ENCODE measurements at regions not wholly inside any gene's neighbourhood (a gene's known extent, or its start where the extent isn't known, plus 50 kb on each side); places are given as distances from the start of the nearest gene placed in this dataset.
"Not testable (repeated sequence)": the region's sequence is repeated elsewhere in the genome, so short reads cannot be mapped to it uniquely, and the experiment has no call there.

- no peak for DNase-seq
- in situ Hi-C loops (cut with MboI; ENCODE audit: low pct_unique_long_range_greater_than_20kb, low sequenced_read_pairs), result no loop called here
These were observed 110.1 kb downstream of the TMEM167A start for GRCh38 chr5:82967072-82967471.

- in situ Hi-C loops (cut with MboI; ENCODE audit: low pct_unique_long_range_greater_than_20kb, low sequenced_read_pairs), result no loop called here
- no peak for DNase-seq
These were observed 117.7 kb downstream of the TMEM167A start for GRCh38 chr5:82959466-82959865.

DNA sequence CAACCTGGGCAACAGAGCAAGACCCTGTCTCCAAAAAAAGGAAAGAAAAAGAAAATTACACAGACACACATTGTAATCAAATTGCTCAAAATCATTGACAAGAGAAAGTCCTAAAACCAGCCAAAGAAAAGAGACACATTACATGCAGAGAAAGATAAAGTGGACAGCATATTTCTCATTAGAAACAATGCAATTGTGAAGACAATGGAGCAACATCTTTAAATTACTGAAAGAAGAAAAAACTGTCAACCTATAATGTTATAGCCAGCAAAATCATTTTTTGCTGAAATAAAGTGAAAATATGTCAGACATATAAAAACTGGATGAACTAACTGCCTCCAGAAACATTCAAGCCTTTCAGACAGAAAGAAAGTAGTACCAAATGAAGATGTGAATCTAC lies 120.6 kb downstream of the TMEM167A start:
- DNase-seq, result no peak
- in situ Hi-C loops (cut with MboI; ENCODE audit: low pct_unique_long_range_greater_than_20kb, low sequenced_read_pairs), result no loop called here

DNA sequence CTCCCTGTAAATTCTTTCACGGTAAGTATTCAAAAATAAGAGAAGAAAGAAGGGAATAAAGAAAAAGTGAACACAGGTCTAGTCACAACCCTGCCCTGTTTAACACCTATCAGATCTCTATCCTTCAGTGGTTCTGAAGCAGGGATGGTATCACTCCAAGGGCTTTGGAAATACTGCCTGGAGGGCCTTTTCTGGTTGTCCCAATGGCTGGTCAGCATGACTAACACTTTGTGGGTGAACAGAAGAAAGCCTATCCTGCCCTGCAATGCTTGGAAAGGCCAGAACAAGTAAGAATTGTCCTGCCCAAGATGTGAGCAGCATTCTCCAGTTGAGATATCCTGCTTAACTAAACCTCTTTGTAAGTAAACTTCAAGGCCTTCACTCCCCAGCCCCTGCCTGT lies 124.9 kb downstream of the TMEM167A start:
- in situ Hi-C loops (cut with MboI; ENCODE audit: low pct_unique_long_range_greater_than_20kb, low sequenced_read_pairs), result no loop called here
- DNase-seq, result no peak

DNA sequence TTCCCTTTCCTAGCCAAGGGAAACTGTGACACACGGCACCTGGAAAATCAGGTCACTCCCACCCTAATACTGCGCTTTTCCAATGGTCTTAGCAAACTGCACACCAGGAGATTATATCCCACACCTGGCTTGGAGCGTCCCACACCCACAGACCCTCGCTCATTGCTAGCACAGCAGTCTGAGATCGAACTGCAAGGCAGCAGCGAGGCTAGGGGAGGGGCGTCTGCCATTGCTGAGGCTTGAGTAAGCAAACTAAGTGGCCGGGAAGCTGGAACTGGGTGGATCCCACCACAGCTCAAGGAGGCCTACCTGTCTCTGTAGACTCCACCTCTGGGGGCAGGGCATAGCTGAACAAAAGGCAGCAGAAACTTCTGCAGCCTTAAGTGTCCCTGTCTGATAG lies 132.9 kb downstream of the TMEM167A start:
- in situ Hi-C loops (cut with MboI; ENCODE audit: low pct_unique_long_range_greater_than_20kb, low sequenced_read_pairs); DNase-seq: not testable (repeated sequence)

DNA sequence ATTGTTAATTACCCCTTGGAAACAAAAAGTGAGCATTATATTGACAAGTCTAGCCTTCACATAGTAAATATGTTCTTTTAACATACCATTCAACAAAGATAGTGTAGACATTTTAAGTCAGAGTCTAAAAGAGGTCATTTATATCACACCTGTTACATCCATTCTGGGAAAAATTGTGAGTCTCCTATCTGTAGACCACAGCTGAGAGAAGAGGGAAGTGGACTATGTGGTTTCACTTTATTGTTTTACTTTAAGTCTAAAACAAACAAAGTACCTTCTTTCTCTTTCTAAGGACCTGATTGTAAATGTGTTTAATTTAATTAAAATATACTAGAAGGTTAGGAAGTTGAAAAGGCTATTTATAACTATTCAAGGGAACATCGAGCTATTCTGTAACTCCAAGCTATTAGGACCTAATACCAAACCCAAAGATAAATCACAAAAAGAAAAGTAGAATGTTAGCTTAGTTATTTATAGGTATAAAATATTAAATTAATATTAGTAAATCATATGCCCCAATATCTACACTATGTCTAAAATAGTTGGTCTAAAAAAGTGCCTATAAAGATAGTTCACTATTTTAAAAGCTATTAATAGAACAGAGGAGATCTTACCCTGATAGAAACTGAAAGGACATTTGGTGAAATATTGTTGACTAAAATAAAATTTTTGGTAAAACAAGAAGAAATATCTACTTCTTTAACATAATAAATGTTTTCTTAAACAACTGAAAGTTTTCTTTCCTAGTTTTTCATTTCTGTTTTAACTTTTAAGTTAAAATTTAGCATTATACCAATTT lies 134.9 kb downstream of the TMEM167A start:
- DNase-seq, result peak; percentile 36
- in situ Hi-C loops (cut with MboI; ENCODE audit: low pct_unique_long_range_greater_than_20kb, low sequenced_read_pairs), result no loop called here

GRCh38 chr5:82938901-82939725 lies 138.1 kb downstream of the TMEM167A start:
- no peak for DNase-seq
- in situ Hi-C loops (cut with MboI; ENCODE audit: low pct_unique_long_range_greater_than_20kb, low sequenced_read_pairs), result no loop called here

- in situ Hi-C loops (cut with MboI; ENCODE audit: low pct_unique_long_range_greater_than_20kb, low sequenced_read_pairs); DNase-seq: not testable (repeated sequence)
These were observed 144.5 kb downstream of the TMEM167A start for GRCh38 chr5:82932473-82933220.

- DNase-seq, result no peak
- in situ Hi-C loops (cut with MboI; ENCODE audit: low pct_unique_long_range_greater_than_20kb, low sequenced_read_pairs), result no loop called here
These were observed 146.1 kb downstream of the TMEM167A start for GRCh38 chr5:82931110-82931509.

- DNase-seq, result no peak
- in situ Hi-C loops (cut with MboI; ENCODE audit: low pct_unique_long_range_greater_than_20kb, low sequenced_read_pairs), result no loop called here
These were observed 152.2 kb downstream of the TMEM167A start for GRCh38 chr5:82925061-82925411.

- DNase-seq, result no peak
- in situ Hi-C loops (cut with MboI; ENCODE audit: low pct_unique_long_range_greater_than_20kb, low sequenced_read_pairs), result no loop called here
These were observed 152.8 kb downstream of the TMEM167A start for GRCh38 chr5:82924226-82925060.

GRCh38 chr5:82922086-82922734 lies 155.0 kb downstream of the TMEM167A start:
- in situ Hi-C loops (cut with MboI; ENCODE audit: low pct_unique_long_range_greater_than_20kb, low sequenced_read_pairs), result no loop called here
- DNase-seq, result no peak

DNA sequence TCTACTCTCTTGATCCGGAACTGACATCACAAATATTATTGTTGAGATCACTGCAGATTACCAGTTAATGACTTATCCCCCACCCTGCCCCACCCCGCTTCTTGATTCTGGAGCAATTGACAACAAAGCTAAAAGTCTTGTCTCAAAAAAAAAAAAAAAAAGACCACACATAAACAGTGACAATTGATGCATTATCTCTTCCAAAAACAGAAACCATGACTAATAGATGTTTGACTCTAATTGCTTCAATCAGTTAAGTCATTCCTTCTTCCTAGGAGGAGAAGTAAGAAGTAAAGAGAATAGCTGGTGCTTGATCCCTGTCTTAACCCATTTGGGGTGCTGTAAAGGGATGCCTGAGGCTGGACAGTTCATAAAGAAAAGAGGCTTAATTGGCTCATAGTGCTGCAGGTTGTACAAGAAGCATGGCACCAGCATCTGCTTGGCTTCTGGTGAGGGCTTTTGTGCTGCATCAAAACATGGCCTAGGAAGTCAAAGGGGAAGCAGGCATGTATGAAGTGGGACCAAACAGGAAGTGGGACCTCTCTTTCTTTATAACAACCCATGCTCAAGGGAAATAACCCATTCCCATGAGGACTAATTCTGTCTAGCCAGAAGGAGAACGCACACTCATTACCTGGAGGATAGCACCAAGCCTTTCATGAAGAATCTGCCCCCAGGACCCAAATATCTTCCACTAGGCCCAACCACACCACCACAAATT lies 158.7 kb downstream of the TMEM167A start:
- no peak for DNase-seq

DNA sequence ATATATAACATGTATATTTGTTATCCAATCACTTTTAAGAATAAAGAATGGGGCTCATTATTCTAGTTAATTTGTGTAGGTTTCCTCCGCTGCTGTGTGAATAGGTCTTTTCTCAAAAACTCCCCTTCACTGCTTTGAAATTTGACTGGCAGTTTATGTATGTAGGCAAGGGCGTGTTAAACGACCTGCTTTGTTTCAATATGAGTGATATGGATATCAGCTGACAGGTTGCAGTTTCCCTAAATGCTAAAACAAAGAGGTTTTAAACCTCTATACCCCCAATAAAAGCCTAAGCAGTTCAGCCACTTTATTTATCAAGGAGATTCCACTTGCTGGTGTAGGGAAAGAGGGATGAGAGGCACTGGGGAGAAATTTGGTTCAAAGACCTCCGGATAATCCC lies 159.6 kb downstream of the TMEM167A start:
- in situ Hi-C loops (cut with MboI; ENCODE audit: low pct_unique_long_range_greater_than_20kb, low sequenced_read_pairs), result no loop called here
- no peak for DNase-seq

More for the DNA sequence above, 158.7 kb downstream of the TMEM167A start:
- in situ Hi-C loops (cut with MboI; ENCODE audit: low pct_unique_long_range_greater_than_20kb, low sequenced_read_pairs), result no loop called here

GRCh38 chr5:82913971-82914370 lies 163.2 kb downstream of the TMEM167A start:
- in situ Hi-C loops (cut with MboI; ENCODE audit: low pct_unique_long_range_greater_than_20kb, low sequenced_read_pairs), result no loop called here
- no peak for DNase-seq

- in situ Hi-C loops (cut with MboI; ENCODE audit: low pct_unique_long_range_greater_than_20kb, low sequenced_read_pairs), result no loop called here
- DNase-seq, result no peak
These were observed 164.7 kb downstream of the TMEM167A start for GRCh38 chr5:82912462-82912861.

DNA sequence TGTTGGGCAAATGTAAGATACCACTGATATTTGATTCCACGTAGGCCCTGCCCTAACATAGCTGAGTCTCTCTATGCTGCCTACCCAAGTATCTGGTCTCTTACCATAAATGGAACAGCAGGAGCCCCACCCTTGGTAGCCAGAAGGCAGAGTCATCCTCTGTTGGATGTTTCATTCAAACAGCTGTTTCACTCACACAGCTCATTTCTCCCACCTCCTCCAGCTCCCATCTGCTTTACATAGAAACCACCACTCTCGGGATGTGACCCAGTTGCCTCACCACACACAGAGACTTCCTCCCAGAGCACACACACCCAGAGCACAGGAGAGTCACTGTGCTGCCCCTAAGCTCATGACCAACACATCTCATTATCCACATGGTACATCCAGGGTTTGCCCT lies 165.3 kb downstream of the TMEM167A start:
- in situ Hi-C loops (cut with MboI; ENCODE audit: low pct_unique_long_range_greater_than_20kb, low sequenced_read_pairs), result no loop called here
- DNase-seq, result no peak

DNA sequence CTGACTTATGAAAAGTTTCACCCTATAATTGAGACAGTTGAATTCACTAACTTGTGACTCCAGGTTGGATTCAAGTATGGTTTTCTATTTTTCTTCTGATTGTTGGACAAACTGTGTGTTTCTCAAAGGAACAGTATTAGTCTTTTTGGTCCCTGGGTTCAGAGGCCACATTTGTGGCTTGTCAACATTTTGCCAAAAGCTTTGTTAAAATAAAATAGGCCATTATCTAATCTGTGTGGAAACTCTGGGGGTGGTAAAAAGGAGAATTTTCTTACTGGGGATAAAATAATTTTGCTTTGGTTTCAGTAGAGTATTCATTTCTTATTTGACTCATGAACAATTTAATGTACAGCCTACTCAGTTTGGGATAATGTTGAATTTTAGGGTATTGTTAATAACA lies 166.3 kb downstream of the TMEM167A start:
- DNase-seq, result no peak
- in situ Hi-C loops (cut with MboI; ENCODE audit: low pct_unique_long_range_greater_than_20kb, low sequenced_read_pairs), result no loop called here
